HG03565 (cell line): ENCODE measurements at regions not wholly inside any gene's neighbourhood (a gene's known extent, or its start where the extent isn't known, plus 50 kb on each side); places are given as distances from the start of the nearest gene placed in this dataset.
"Not testable (repeated sequence)": the region's sequence is repeated elsewhere in the genome, so short reads cannot be mapped to it uniquely, and the experiment has no call there.

Experiments
- ATAC-seq: cut with Tn5 transposase; IDR thresholded peaks from one replicate; pipeline ENCODE4 v1.9.1; 2021; ENCODE audit warnings: mild to moderate bottlenecking, moderate library complexity; ENCODE audit not compliant: unreplicated experiment

DNA sequence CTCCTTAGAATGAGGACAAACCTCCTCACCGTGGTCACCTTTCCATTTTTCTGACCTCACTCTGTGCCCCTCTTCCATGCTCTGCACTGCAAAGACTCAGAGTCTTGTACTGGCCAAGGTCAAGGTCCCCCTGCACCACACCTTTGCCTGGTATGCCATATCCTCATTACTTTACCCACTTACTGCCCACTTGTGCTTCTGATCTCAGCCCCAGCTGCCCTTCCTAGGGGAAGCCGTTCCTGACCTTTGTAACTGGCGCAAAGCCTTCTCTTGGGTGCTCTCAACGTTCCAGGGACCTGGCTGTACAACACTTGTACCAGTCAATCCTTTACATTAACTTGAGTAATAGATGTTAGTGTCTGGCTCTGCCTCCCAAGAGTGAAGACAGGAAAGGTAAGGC, 256.0 kb downstream of the SV2B start:
- ATAC-seq, result no peak

DNA sequence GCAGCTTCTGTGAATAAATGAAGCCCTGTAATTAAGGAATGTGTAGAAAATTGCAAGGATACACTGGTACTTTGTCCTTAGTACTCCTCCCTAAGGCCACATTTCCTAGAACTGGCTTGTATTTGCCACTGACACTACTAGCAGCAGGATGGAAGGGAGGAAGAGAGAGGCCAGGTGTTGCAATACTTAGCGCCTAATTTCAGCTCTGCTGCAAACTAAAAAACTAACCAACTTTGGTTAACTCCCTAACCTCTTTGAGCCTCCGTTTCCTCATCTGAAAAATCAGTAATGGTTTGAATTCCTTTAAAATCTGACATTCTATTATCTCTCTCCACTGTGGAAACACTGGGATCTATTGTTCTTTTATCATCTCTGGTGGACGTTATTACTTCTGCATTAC, 257.0 kb downstream of the SV2B start:
- no peak for ATAC-seq

DNA sequence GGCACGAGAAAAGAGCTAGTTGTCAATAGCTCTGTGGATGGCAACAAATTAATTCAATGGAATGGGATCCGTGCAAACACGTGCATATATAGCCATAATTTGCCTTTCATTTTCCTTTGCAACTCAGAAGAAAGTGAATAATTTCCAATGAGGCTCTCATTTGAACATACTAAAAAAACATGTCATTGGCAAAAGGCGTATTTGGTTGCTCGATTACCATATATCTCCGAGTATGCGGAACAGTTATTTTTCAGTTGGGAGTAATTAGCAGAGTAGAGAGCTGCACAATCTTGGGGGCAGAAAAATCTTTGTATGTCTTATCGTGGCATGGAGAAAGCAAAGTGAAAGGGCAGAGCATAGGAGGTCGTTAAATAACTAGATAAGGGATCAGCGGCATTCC, 257.4 kb downstream of the SV2B start:
- ATAC-seq, result no peak

- no peak for ATAC-seq
Measured at GRCh38 chr15:91358405-91358804, 258.3 kb downstream of the SV2B start.

DNA sequence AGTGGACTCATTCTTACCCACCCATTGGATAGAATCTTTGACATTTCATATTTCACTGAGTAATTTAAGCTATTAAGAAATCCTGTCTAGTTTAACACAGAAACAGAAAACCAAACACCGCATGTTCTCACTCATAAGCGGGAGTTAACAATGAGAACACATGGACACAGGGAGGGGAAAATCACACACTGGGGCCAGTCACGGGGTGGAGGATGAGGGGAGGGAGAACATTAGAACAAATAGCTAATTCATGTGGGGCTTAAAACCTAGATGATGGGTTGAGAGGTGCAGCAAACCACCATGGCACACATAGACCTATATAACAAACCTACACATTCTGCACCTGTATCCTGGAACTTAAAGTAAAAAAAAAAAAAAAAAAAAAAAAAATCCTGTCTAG, 261.6 kb downstream of the SV2B start:
- ATAC-seq, result not testable (repeated sequence)

- no peak for ATAC-seq
Measured at GRCh38 chr15:91366111-91366510, 266.1 kb downstream of the SV2B start.

DNA sequence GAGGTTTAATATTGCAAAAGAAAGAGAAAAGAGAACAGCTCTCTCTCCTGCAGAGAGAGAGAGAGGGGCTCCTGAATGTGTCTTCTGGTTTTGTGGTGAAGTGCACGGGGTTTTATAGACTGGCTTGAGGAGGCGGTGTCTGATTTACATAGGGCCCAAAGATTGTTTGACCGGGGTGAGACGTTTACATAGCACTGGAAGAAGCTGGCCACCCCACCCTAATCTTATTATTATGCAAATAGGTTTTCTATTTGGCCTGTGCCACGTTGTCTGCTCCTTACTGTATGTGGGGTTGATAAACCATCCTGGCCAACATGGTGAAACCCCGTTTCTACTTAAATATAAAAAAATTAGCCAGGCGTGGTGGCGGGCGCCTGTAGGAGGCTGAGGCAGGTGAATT, 268.6 kb downstream of the SV2B start:
- no peak for ATAC-seq

GRCh38 chr15:91369823-91370222, 269.8 kb downstream of the SV2B start:
- ATAC-seq, result no peak

DNA sequence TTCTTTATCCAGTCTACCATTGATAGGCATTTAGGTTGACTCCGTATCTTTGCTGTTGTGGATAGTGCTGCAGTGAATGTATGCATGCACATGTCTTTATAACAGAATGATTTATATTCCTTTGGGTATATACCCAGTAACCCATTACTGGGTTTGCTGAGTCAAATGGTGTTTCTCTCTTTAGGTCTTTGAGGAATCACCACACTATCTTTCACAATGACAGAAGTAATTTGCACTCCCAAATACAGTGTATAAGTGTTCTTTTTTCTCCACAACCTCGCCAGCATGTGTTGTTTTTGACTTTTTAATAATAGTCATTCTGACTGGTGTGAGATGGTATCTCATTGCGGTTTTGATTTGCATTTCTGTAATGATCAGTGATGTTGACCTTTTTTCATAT, 271.3 kb downstream of the SV2B start:
- not testable (repeated sequence) for ATAC-seq

DNA sequence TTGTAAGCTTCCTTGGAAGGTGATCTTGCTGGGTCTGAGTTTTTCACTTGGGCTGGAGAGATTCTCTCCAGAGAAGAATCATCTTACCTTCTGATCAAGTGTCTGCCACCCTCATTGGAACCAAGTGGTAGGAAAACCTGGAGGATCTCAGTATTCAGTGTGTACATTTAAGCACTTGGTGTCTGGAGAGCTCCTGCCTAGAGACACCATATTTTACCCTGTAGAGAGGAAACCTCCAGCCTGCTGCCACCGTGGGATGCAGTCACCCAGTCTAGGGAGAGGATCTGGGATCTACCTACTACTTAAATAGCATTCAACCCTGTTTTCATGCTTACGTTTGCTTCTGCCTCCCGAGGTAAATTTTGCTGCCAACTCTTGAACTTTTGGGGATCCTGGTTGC, 274.3 kb downstream of the SV2B start:
- ATAC-seq, result no peak

GRCh38 chr15:91376038-91376437, 276.0 kb downstream of the SV2B start:
- ATAC-seq, result no peak

GRCh38 chr15:91380114-91380513, 280.1 kb downstream of the SV2B start:
- no peak for ATAC-seq

- ATAC-seq, result no peak
Measured at GRCh38 chr15:91383532-91383931, 283.5 kb downstream of the SV2B start.

DNA sequence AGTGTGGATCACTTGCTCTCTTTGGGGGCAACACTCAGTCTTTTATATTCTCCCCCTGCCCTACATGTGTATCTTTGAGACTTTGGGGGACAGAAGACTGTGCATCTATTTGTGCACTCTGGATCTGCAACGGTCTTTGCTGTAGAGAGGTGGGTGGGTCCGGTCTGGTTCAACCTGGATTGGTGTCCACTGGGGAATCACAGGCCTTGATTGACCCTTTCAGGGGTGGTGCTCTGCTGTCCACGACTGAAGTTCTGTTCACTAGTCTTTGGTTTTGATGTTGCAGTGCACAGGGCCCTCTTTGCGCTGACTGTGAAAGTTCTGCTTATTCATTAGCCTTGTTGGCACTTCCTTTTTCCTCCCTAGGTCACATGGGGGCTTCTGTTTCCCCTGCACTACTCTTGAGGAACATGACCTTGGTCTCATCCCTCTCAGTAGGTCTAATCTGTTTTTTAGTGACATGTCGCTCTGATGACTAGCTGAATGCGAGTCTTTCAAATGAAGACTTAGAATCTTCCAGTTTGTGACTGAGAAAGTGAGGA, 284.2 kb downstream of the SV2B start:
- ATAC-seq, result no peak

DNA sequence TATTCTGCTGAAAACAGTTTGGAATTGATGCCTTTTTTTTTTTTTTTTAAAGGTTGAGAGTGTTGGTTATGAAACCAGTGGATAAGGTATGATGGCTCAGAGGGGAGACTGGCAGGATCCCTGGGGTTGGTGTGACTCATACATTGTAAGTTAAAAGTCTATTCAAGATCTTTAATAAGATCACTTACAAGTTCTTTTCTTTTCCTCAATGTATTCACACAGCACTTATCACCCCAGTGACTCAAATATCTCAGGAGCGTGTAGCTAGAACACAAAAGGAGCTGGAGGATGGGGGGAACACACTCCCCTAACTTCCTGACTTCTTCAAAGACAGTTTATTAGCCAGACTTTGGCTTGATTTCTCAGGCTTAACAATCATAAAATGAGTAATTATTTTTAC, 285.3 kb downstream of the SV2B start:
- ATAC-seq, result no peak

DNA sequence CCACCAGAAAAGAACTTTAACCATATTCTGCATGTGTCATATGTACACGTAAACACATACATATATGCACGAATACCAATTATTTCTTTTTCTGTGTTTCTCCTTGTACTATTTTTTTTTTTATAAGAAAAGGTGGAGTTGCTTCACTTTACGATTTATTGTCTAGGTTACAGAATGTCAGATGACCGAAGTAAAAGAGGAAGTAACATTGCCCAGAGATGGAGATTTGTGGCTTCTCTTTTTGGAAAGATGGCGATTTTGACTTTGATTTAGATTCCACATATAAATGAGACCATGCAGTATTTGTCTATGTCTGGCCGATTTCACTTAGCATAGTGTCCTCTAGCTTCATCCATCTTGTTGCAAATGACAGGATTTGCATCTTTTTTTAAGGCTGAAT, 293.1 kb downstream of the SV2B start:
- no peak for ATAC-seq

DNA sequence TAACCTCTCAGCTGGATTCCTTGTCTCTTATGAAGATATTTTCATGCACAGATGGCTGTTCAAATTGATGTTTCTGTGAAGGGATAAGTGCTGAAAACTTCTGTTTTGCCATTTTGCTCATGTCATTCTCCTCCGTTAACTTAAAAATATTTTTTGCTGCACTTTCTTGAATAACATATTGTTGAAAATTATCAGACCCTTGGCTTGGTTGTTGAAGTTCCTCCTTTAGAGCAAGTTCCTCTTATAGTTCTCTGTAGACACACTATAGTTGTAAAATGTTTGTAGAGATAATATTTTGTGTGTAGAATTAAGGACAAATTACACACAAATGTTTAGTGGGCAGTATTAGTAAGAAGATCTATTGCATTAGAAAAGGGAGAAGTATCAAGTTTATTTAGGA, 300.4 kb downstream of the SV2B start:
- ATAC-seq, result no peak

DNA sequence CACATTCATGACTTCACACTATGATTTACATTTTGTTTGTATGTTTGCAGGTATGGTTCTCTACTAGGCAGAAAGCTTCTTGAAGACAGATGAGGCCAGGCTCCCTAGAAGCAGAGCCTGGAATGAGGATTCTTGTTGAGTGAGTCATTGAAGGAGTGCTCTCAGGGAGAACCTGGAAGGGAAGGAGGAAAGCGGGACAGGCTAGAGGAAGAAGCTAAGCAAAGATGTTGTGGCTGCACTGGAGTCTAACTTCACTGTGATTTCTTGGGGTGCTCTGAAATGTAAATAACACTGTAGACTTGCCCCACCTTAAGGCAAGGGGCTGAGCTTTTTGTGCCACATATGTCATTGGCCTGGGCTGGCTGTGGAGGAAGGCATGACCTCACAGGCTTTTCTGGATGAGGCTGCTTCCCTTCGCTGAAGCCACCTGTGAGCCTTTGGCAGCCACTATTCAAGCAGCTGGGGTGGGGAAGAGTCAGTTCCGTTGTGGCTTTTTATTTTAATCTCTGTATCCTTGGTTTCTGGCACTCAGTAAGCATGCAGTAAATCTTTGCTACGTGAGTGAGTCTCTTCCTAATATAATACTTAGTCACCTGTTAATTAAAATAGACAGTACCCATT, 307.3 kb downstream of the SV2B start:
- no peak for ATAC-seq

DNA sequence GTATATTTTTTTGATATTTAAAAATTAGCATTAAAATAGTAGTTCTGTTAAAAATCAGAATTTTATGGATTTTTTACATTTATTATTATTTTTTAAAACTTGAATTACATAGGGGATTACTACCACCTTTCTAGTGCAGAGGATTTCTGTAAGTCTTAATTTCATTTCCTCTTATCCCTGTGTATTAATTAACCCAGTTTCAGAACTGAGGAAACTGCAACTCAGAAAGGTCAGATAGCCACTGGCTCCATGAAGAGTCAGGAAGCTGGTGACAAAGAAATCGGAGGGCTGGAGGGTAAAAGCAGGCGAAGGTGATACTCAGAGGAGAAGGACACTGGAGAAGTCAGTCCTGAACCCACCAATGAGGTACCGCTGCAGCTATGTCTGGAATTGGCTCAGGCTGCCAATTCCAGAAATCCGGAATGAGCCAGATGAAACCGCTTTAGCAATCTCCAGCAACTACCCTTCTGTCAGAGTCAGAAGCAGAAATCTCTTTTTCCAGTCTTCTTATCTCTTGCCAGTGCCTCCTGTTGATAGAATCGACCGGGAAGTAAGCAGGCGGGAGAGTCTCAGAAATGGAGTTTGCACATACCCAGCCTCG, 308.5 kb downstream of the SV2B start:
- no peak for ATAC-seq

DNA sequence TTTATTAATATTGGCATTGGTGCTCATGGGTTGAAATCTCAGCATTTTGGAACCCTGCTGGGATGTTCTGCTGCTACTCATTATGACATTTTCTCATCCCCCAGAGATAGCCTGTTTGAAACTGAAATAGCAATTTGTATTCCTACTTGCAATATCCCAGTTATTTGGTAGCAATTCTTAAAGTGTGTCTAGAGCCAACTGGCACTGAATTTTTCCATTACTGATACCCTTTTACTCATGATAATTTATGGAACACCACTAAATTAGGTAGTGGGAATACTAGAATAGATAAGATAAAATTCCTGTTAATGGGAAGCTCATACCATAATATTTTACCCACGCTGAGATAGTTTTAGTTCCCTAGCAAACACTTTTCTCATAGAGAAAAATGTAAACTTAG, 309.3 kb downstream of the SV2B start:
- no peak for ATAC-seq

- no peak for ATAC-seq
Measured at GRCh38 chr15:91411586-91411985, 311.5 kb downstream of the SV2B start.

DNA sequence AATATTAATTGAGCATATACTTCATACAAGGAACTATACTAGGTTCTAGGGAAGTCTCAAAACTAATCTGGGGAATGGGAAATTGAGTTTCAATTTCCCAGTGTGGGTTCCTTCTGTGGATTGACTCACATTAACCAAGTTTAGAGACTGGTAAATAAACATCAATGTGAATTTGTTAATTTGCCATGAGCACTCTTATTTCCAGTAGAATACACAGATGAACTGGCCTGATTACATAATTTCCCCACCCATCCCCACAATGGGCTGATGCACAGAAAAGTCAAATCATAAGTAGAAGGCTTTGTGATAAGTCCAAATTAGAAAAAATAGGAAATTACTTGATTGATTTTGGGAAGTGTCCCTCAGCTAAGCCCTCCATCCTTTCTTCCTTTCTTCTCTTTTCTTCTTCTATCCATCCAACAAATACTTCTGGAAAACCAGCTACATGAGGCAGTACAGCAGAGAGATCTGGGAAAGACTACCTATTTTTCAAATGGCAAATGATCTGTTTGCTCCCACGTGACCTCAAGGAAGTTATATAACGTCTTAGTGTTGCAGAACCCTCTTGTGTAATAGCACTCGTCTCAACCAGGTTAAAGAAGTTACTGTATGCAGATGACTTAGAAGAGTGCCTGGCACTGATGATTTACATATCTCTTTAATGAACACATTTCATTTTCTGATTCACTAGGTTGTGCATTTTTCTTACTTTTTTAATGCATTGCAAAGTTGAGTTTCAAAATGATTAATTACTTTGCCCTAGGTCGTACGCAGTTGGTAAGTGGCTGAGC, 312.3 kb downstream of the SV2B start:
- no peak for ATAC-seq
